SKM-1 (cell line): ENCODE measurements at regions not wholly inside any gene's neighbourhood (a gene's known extent, or its start where the extent isn't known, plus 50 kb on each side); places are given as distances from the start of the nearest gene placed in this dataset.
"Not testable (repeated sequence)": the region's sequence is repeated elsewhere in the genome, so short reads cannot be mapped to it uniquely, and the experiment has no call there.

Source experiments
- DNase-seq: peaks from one replicate; lab custom pipeline; 2025; ENCODE audit not compliant: unreplicated experiment; lab: John Stamatoyannopoulos, UW

- no peak for DNase-seq
Observed at GRCh38 chr18:29439398-29439797, 1262.5 kb upstream of the CDH2 start.

- no peak for DNase-seq
Observed at GRCh38 chr18:29436459-29436858, 1259.5 kb upstream of the CDH2 start.

GRCh38 chr18:29434650-29435049, 1257.7 kb upstream of the CDH2 start:
- DNase-seq = no peak

GRCh38 chr18:29430416-29430815, 1253.5 kb upstream of the CDH2 start:
- DNase-seq = no peak

- DNase-seq = no peak
Observed at GRCh38 chr18:29418136-29418535, 1241.2 kb upstream of the CDH2 start.

- no peak for DNase-seq
Observed at GRCh38 chr18:29406996-29407395, 1230.1 kb upstream of the CDH2 start.

GRCh38 chr18:29397536-29397935, 1220.6 kb upstream of the CDH2 start:
- DNase-seq = no peak

- no peak for DNase-seq
Observed at GRCh38 chr18:29383311-29384273, 1206.7 kb upstream of the CDH2 start.

GRCh38 chr18:29378651-29379136, 1201.8 kb upstream of the CDH2 start:
- DNase-seq = no peak

- DNase-seq = no peak
Observed at GRCh38 chr18:29377346-29377745, 1200.4 kb upstream of the CDH2 start.

GRCh38 chr18:29373000-29373399, 1196.1 kb upstream of the CDH2 start:
- DNase-seq = no peak

GRCh38 chr18:29361843-29362242, 1184.9 kb upstream of the CDH2 start:
- no peak for DNase-seq

GRCh38 chr18:29360659-29361058, 1183.7 kb upstream of the CDH2 start:
- not testable (repeated sequence) for DNase-seq

GRCh38 chr18:29359222-29359621, 1182.3 kb upstream of the CDH2 start:
- not testable (repeated sequence) for DNase-seq

- DNase-seq = no peak
Observed at GRCh38 chr18:29351171-29351570, 1174.2 kb upstream of the CDH2 start.

GRCh38 chr18:29328932-29329331, 1152.0 kb upstream of the CDH2 start:
- no peak for DNase-seq

- DNase-seq = no peak
Observed at GRCh38 chr18:29326214-29326613, 1149.3 kb upstream of the CDH2 start.

GRCh38 chr18:29321561-29321960, 1144.6 kb upstream of the CDH2 start:
- DNase-seq = no peak

GRCh38 chr18:29313312-29313711, 1136.4 kb upstream of the CDH2 start:
- DNase-seq = no peak

GRCh38 chr18:29311580-29311979, 1134.7 kb upstream of the CDH2 start:
- no peak for DNase-seq

GRCh38 chr18:29309366-29309765, 1132.4 kb upstream of the CDH2 start:
- DNase-seq = no peak

- DNase-seq = no peak
Observed at GRCh38 chr18:29307982-29308381, 1131.1 kb upstream of the CDH2 start.

GRCh38 chr18:29307231-29307630, 1130.3 kb upstream of the CDH2 start:
- DNase-seq = no peak
